Parathyroid adenoma (tissue), 2 donors: ENCODE measurements at regions not wholly inside any gene's neighbourhood (a gene's known extent, or its start where the extent isn't known, plus 50 kb on each side); places are given as distances from the start of the nearest gene placed in this dataset.

Source experiments
- H2AFZ ChIP-seq: fragments of 300-600 bp; sonication (generic); one replicate; pipeline ENCODE4 v1.7.0; 2017; ENCODE audit warnings: antibody characterized with exemption, mild to moderate bottlenecking
- H3K27ac ChIP-seq: fragments of 300-600 bp; sonication (generic); one replicate; pipeline ENCODE4 v1.7.0; 2017
- H3K27me3 ChIP-seq: fragments of 300-600 bp; sonication (generic); one replicate; pipeline ENCODE4 v1.7.0; 2017; ENCODE audit warnings: low read length; ENCODE audit not compliant: control insufficient read depth, insufficient read depth
- H3K36me3 ChIP-seq: fragments of 300-600 bp; sonication (generic); one replicate; pipeline ENCODE4 v1.7.0; 2017; ENCODE audit warnings: low read length; ENCODE audit not compliant: control insufficient read depth, insufficient read depth
- H3K4me1 ChIP-seq: fragments of 300-600 bp; sonication (generic); one replicate; pipeline ENCODE4 v1.7.0; 2017; ENCODE audit warnings: control low read depth
- H3K4me2 ChIP-seq: fragments of 300-600 bp; sonication (generic); one replicate; pipeline ENCODE4 v1.7.0; 2017; ENCODE audit warnings: low read length
- H3K4me3 ChIP-seq: fragments of 300-600 bp; sonication (generic); one replicate; pipeline ENCODE4 v1.7.0; 2017; ENCODE audit warnings: low read depth, low read length
- H3K79me2 ChIP-seq: fragments of 300-600 bp; sonication (generic); one replicate; pipeline ENCODE4 v1.7.0; 2017; ENCODE audit warnings: control low read depth
- H3K9ac ChIP-seq: fragments of 300-600 bp; sonication (generic); one replicate; pipeline ENCODE4 v1.7.0; 2017; ENCODE audit warnings: mild to moderate bottlenecking
- H3K9me3 ChIP-seq: fragments of 300-600 bp; sonication (generic); one replicate; pipeline ENCODE4 v1.7.0; 2017; ENCODE audit warnings: low read length; ENCODE audit not compliant: control insufficient read depth
- TF ChIP-seq, protein P1 (sequence below): fragments of 300-600 bp; sonication (generic); IDR thresholded peaks from one replicate; pipeline ENCODE4 v1.7.0; 2017; ENCODE audit warnings: antibody characterized with exemption, mild to moderate bottlenecking
- donor health status: primary hyperparathyroidism.

DNA sequence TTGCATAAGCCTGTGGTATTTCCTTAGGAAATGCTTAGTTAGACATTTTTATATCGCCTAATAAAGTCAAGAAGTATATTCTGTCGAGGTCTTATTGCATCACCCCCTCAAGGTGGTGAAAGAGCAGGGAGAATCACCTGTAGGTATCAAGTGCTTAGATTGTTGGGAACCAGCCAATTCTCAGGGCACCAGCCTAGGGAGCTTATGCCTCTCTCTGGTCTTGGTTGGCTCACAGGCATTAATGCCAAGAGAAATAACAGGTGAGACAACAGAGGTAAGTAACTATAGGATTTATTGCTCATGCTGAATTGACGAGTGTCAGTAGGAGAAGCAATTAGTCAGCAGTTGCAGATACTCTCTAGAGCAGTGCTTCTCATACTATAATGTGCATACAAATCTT, 663.3 kb upstream of the ZNF804A start:
- TF ChIP-seq, protein P1, sequence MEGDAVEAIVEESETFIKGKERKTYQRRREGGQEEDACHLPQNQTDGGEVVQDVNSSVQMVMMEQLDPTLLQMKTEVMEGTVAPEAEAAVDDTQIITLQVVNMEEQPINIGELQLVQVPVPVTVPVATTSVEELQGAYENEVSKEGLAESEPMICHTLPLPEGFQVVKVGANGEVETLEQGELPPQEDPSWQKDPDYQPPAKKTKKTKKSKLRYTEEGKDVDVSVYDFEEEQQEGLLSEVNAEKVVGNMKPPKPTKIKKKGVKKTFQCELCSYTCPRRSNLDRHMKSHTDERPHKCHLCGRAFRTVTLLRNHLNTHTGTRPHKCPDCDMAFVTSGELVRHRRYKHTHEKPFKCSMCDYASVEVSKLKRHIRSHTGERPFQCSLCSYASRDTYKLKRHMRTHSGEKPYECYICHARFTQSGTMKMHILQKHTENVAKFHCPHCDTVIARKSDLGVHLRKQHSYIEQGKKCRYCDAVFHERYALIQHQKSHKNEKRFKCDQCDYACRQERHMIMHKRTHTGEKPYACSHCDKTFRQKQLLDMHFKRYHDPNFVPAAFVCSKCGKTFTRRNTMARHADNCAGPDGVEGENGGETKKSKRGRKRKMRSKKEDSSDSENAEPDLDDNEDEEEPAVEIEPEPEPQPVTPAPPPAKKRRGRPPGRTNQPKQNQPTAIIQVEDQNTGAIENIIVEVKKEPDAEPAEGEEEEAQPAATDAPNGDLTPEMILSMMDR = no peak
- H3K9ac ChIP-seq = no peak overlapping the region
- H3K4me3 ChIP-seq = no peak overlapping the region
- H3K4me1 ChIP-seq = no peaks in the 10 kb centered on the region
- no peaks in the 10 kb centered on the region for H3K9me3 ChIP-seq
- H3K27me3 ChIP-seq = no peaks in the 10 kb centered on the region
- no peak overlapping the region for H2AFZ ChIP-seq
- no peaks in the 10 kb centered on the region for H3K79me2 ChIP-seq
- H3K36me3 ChIP-seq = no peaks in the 10 kb centered on the region
- no peak overlapping the region for H3K4me2 ChIP-seq
- H3K27ac ChIP-seq = no peak overlapping the region

DNA sequence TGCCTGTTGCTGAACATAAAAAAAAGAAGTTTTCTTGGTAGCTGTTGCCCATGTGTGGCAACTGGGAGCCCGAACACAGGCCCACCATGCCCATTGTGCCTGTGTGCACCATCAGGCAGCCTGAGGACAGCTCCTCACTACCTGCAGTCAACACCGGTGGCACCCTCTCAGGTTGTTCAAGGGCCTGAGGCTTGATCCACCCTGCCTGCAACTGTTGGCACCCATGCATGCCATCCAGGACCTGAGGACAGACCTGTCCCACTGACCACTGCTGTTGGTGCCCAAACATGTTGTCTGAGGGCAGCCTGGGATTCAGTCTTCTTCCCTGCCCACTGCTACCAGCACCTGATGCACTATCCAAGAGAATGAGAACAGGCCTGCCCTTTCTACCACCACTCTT, 661.1 kb upstream of the ZNF804A start:
- no peaks in the 10 kb centered on the region for H3K4me1 ChIP-seq
- H3K9me3 ChIP-seq = no peaks in the 10 kb centered on the region
- H3K9ac ChIP-seq = no peak overlapping the region
- no peak overlapping the region for H3K4me2 ChIP-seq
- no peak overlapping the region for H3K27ac ChIP-seq
- H3K27me3 ChIP-seq = no peaks in the 10 kb centered on the region
- H3K79me2 ChIP-seq = no peaks in the 10 kb centered on the region
- H2AFZ ChIP-seq = no peak overlapping the region
- no peak overlapping the region for H3K4me3 ChIP-seq
- H3K36me3 ChIP-seq = no peaks in the 10 kb centered on the region
- TF ChIP-seq, protein P1 = no peak

DNA sequence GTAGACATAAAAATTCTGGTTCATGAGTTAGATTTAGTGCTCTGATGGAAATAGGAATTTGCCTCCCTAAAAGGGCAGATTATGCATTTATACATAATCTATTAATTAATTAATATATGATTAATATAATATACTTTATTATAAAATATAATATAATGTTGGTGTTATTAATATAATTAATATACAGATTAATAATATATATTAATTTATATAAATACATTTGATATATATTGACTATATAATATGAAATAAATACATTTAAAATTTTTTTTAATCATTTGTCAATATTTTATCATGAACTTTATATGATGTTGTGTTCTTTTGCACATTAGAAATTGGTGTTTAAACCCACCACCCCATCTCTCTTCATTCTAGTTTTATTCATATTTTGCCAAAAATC, 652.1 kb upstream of the ZNF804A start:
- TF ChIP-seq, protein P1 = no peak

DNA sequence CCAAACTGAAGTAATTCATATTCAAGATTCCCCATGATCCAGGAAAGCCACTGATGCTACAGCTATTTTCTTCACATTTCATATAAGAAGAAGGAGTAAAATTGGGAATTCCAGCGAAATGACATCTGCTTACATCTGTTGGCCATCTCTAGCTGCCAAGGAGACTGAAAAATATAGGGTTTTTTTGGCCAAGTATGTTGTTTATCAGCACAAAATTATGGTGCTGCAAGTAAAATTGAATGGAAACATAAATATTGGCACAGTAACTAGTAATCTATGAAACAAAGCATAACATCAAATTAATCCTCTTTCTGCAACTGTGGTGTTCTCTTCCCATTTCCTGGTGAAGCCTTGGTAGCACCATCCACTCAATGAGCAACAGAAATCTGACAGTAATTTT, 649.5 kb upstream of the ZNF804A start:
- Histone ChIP-seq H3K36me3 (no peaks in the 10 kb centered on the region), H3K27me3 (no peaks in the 10 kb centered on the region), H3K4me2 (no peak overlapping the region), H3K4me3 (no peak overlapping the region), H2AFZ (no peak overlapping the region), H3K9ac (no peak overlapping the region), H3K79me2 (no peaks in the 10 kb centered on the region), H3K4me1 (no peaks in the 10 kb centered on the region), H3K27ac (no peak overlapping the region), H3K9me3 (no peaks in the 10 kb centered on the region)
- TF ChIP-seq, protein P1 = no peak

More for the DNA sequence above, 652.1 kb upstream of the ZNF804A start:
- Histone ChIP-seq H3K9ac (no peak overlapping the region), H2AFZ (no peak overlapping the region), H3K27me3 (no peaks in the 10 kb centered on the region), H3K36me3 (no peaks in the 10 kb centered on the region), H3K4me2 (no peak overlapping the region), H3K4me3 (no peak overlapping the region), H3K27ac (no peak overlapping the region), H3K9me3 (no peaks in the 10 kb centered on the region), H3K4me1 (no peaks in the 10 kb centered on the region), H3K79me2 (no peaks in the 10 kb centered on the region)

DNA sequence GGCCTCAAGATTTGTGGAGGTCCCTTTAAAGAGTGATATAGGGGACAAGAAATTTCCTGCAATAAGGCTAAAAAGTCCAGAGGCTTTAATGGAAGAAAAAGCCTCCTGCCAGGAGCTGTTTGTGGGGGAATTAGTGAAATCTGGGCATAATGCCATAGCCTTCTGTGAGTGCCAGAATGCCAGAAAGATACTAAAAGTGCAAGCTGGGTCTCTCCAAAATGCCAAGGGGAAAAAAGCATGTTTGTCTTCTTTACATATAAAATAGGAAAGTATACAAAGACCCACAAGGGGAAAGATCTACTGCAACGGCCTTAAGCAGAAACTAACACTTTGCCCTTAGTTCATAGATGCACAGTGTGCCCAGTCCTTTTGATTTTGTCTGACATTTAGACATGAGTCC, 647.7 kb upstream of the ZNF804A start:
- Histone ChIP-seq H3K9me3 (no peaks in the 10 kb centered on the region), H3K27ac (no peak overlapping the region), H3K27me3 (no peaks in the 10 kb centered on the region), H3K36me3 (no peaks in the 10 kb centered on the region), H3K9ac (no peak overlapping the region), H3K4me2 (no peak overlapping the region), H3K79me2 (no peaks in the 10 kb centered on the region), H3K4me3 (no peak overlapping the region), H3K4me1 (no peaks in the 10 kb centered on the region), H2AFZ (no peak overlapping the region)
- TF ChIP-seq, protein P1 = no peak
